B cell (primary cell): ENCODE measurements at regions not wholly inside any gene's neighbourhood (a gene's known extent, or its start where the extent isn't known, plus 50 kb on each side); places are given as distances from the start of the nearest gene placed in this dataset.

ENCODE experiments used
- ATAC-seq: fragments of 200-7000 bp; cut with Tn5 transposase; one replicate; pipeline ENCODE4 v1.10.0; 2021; ENCODE audit warnings: low read depth, mild to moderate bottlenecking, moderate number of reproducible peaks, moderate library complexity
- CTCF ChIA-PET: fragments of 350-600 bp; sonication (Branson Sonifier 250); formaldehyde crosslinking; loops from one replicate; lab custom pipeline; 2021; ENCODE audit warnings: antibody characterized with exemption, inconsistent platforms; lab: Charles Lee
- POLR2A ChIA-PET: fragments of 350-600 bp; sonication (Branson Sonifier 250); formaldehyde crosslinking; loops from one replicate; lab custom pipeline; 2021; ENCODE audit warnings: antibody characterized with exemption; lab: Charles Lee
- DNase-seq: peaks from one replicate; pipeline ENCODE4 v3.0.0; 2013
- H2AFZ ChIP-seq: 2 replicates; pipeline ENCODE4 v1.6.1; 2012; ENCODE audit warnings: mild to moderate bottlenecking, low read depth, low read length; ENCODE audit not compliant: insufficient read depth, poor library complexity, severe bottlenecking
- H3K27ac ChIP-seq, 2 donors: 1 replicate in 1 of 2; 2 replicates in 1 of 2; pipeline ENCODE4 v1.5.1; 2012 to 2013; ENCODE audit warnings: low read length in 2 of 2, mild to moderate bottlenecking in 2 of 2, moderate library complexity in 1 of 2
- H3K27me3 ChIP-seq, 4 experiments: fragments of 200-600 bp in 1 of 4; sonication (generic) in 1 of 4; replicated peaks in 1 of 4; 1 replicate in 2 of 4; 2 replicates in 2 of 4; pipeline versions ENCODE4 v1.6.1 to v1.7.0; 2013 to 2016; ENCODE audit warnings: low read length in 3 of 4, mild to moderate bottlenecking in 2 of 4, mixed read lengths in 1 of 4, moderate library complexity in 1 of 4; ENCODE audit not compliant: insufficient read depth in 4 of 4, control insufficient read depth in 3 of 4; ENCODE audit errors: control extremely low read depth in 1 of 4
- H3K36me3 ChIP-seq, 2 experiments: replicated peaks in 1 of 2; 1 replicate in 1 of 2; 2 replicates in 1 of 2; pipeline versions ENCODE4 v1.6.1 to v1.7.1; 2013; ENCODE audit warnings: low read length in 1 of 2; ENCODE audit not compliant: insufficient read depth in 2 of 2, control insufficient read depth in 1 of 2; ENCODE audit errors: control extremely low read depth in 1 of 2, extremely low read depth in 1 of 2
- H3K4me1 ChIP-seq, 2 donors: fragments of 200-600 bp in 1 of 2; sonication (generic) in 1 of 2; 1 replicate in 1 of 2; 2 replicates in 1 of 2; pipeline versions ENCODE4 v1.5.1 to v1.6.1; 2013 to 2017; ENCODE audit warnings: low read length in 2 of 2; ENCODE audit not compliant: control insufficient read depth in 2 of 2, insufficient read depth in 2 of 2
- H3K4me2 ChIP-seq: replicated peaks from 2 replicates; pipeline ENCODE3; 2012; ENCODE audit warnings: mild to moderate bottlenecking, low read depth, low read length; ENCODE audit not compliant: poor library complexity, severe bottlenecking
- H3K4me3 ChIP-seq, 5 experiments: fragments of 200-600 bp in 1 of 5; sonication (generic) in 1 of 5; 1 replicate in 3 of 5; 2 replicates in 2 of 5; pipeline versions ENCODE4 v1.5.1 to v1.7.0; 2011 to 2016; ENCODE audit warnings: low read length in 4 of 5, mild to moderate bottlenecking in 4 of 5, low read depth in 2 of 5, control low read depth in 1 of 5, moderate library complexity in 1 of 5; ENCODE audit not compliant: insufficient read depth in 1 of 5; ENCODE audit errors: control extremely low read depth in 1 of 5, extremely low read depth in 1 of 5
- H3K79me2 ChIP-seq: fragments of 200-600 bp; sonication (generic); one replicate; pipeline ENCODE4 v1.6.0; 2016; ENCODE audit warnings: low read length; ENCODE audit not compliant: control insufficient read depth, insufficient read depth
- H3K9ac ChIP-seq: fragments of 200-600 bp; sonication (generic); 2 replicates; pipeline ENCODE4 v1.6.1; 2017; ENCODE audit warnings: mild to moderate bottlenecking, low read length, moderate library complexity
- H3K9me3 ChIP-seq, 3 donors: one replicate each; pipeline versions ENCODE4 v1.6.1 to v1.7.1; 2013; ENCODE audit warnings: low read length in 2 of 3; ENCODE audit not compliant: control insufficient read depth in 2 of 3, insufficient read depth in 1 of 3; ENCODE audit errors: control extremely low read depth in 1 of 3
- H4K20me1 ChIP-seq: 2 replicates; pipeline ENCODE4 v1.6.0; 2012; ENCODE audit warnings: mild to moderate bottlenecking, low read length; ENCODE audit not compliant: insufficient read depth, control insufficient read depth, poor library complexity, severe bottlenecking
- H3K27ac Mint-ChIP-seq: one replicate; pipeline ENCODE4 v1.8.0; 2021; ENCODE audit warnings: mixed read lengths
- H3K27me3 Mint-ChIP-seq: one replicate; pipeline ENCODE4 v1.8.0; 2021; ENCODE audit warnings: mixed read lengths
- H3K4me1 Mint-ChIP-seq: one replicate; pipeline ENCODE4 v1.8.0; 2021; ENCODE audit warnings: mixed read lengths
- H3K4me3 Mint-ChIP-seq: one replicate; pipeline ENCODE4 v1.8.0; 2021; ENCODE audit warnings: mixed read lengths
- H3K9me3 Mint-ChIP-seq: one replicate; pipeline ENCODE4 v1.8.0; 2022; ENCODE audit warnings: mixed read lengths; ENCODE audit not compliant: insufficient read depth
- EZH2 ChIP-seq: IDR thresholded peaks from 2 replicates; pipeline ENCODE4 v1.6.1; 2012; ENCODE audit warnings: borderline replicate concordance, low read depth, mild to moderate bottlenecking, moderate library complexity, low read length; ENCODE audit not compliant: insufficient read depth, poor library complexity, severe bottlenecking
- WGBS: methylation state at CpG from one replicate; pipeline ENCODE4 v1.1.5; 2013; ENCODE audit warnings: missing lambda C conversion rate; ENCODE audit not compliant: insufficient coverage; 5-methylcytosine and 5-hydroxymethylcytosine counted together
- intact Hi-C: fragments of 100-400 bp; cut with micrococcal nuclease; formaldehyde crosslinking; loops from one replicate; pipeline ENCODE4 v1.10.0; 2022
- TF ChIP-seq, protein P1 (sequence below): fragments of 200-600 bp; IDR thresholded peaks from one replicate; pipeline ENCODE4 v1.8.0; 2022; ENCODE audit warnings: antibody characterized with exemption, mild to moderate bottlenecking

- Mint-ChIP-seq H3K4me3 (no peak overlapping the region), H3K9me3 (no peaks in the 10 kb centered on the region), H3K27me3 (peaks cover 4% of the 10 kb centered on the region), H3K4me1 (no peaks in the 10 kb centered on the region), H3K27ac (no peak overlapping the region)
- no peak overlapping the region for H3K9ac ChIP-seq
- WGBS, result 92% methylated on average over 3 of the region's 4 CpGs
- no peaks in the 10 kb centered on the region for H3K36me3 ChIP-seq
- DNase-seq (no peak), ATAC-seq (no peak)
- H3K4me3 ChIP-seq, result no peak overlapping the region
- no peaks in the 10 kb centered on the region for H3K79me2 ChIP-seq
- peaks cover 0 to 2% (median 0%) of the 10 kb centered on the region in 4 experiments for H3K27me3 ChIP-seq
- no peaks in the 10 kb centered on the region for H4K20me1 ChIP-seq
- no peaks in the 10 kb centered on the region for H3K4me1 ChIP-seq
- H3K27ac ChIP-seq, result no peak overlapping the region
- H3K4me2 ChIP-seq, result no peak overlapping the region
- no peaks in the 10 kb centered on the region for H3K9me3 ChIP-seq
- H2AFZ ChIP-seq, result no peak overlapping the region
- ChIA-PET POLR2A (no interaction called here), CTCF (no interaction called here)
- intact Hi-C loops, result no loop called here
- TF ChIP-seq EZH2, result no peak
- TF ChIP-seq, protein P1, sequence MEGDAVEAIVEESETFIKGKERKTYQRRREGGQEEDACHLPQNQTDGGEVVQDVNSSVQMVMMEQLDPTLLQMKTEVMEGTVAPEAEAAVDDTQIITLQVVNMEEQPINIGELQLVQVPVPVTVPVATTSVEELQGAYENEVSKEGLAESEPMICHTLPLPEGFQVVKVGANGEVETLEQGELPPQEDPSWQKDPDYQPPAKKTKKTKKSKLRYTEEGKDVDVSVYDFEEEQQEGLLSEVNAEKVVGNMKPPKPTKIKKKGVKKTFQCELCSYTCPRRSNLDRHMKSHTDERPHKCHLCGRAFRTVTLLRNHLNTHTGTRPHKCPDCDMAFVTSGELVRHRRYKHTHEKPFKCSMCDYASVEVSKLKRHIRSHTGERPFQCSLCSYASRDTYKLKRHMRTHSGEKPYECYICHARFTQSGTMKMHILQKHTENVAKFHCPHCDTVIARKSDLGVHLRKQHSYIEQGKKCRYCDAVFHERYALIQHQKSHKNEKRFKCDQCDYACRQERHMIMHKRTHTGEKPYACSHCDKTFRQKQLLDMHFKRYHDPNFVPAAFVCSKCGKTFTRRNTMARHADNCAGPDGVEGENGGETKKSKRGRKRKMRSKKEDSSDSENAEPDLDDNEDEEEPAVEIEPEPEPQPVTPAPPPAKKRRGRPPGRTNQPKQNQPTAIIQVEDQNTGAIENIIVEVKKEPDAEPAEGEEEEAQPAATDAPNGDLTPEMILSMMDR, result no peak
Measured at GRCh38 chr3:152586974-152587373, 248.0 kb upstream of the P2RY1 start.

DNA sequence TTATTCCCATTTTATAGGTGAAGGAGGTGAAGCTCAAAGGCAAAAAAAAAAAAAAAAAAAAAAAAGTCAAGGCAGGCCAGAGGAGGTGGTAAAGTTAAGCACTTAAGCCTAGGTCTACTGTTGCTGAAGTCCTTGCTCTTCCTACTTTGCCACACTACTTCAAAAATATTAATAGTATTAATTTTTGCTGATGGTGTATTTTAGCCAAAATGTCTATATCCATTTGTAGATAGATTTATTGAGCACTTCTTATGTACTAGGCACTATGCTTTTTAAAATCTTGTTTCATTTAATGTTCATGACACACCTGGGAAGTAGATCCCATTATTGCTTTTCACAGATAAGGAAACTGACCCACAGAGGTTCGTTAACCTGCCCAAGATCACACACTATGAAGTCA is 247.1 kb upstream of the P2RY1 start:
- Histone ChIP-seq H2AFZ (no peak overlapping the region), H3K9ac (no peak overlapping the region), H3K27ac (no peak overlapping the region), H4K20me1 (no peaks in the 10 kb centered on the region), H3K79me2 (no peaks in the 10 kb centered on the region), H3K4me3 (no peak overlapping the region), H3K9me3 (no peaks in the 10 kb centered on the region), H3K4me1 (no peaks in the 10 kb centered on the region), H3K27me3 (peaks cover 0 to 2% (median 0%) of the 10 kb centered on the region in 4 experiments), H3K36me3 (no peaks in the 10 kb centered on the region), H3K4me2 (no peak overlapping the region)
- H3K4me1 Mint-ChIP-seq, result no peaks in the 10 kb centered on the region
- ATAC-seq, result no peak
- no peak overlapping the region for H3K27ac Mint-ChIP-seq
- intact Hi-C loops, result no loop called here
- no peak for TF ChIP-seq EZH2
- TF ChIP-seq, protein P1, result no peak
- ChIA-PET POLR2A (no interaction called here), CTCF (no interaction called here)
- H3K9me3 Mint-ChIP-seq, result no peaks in the 10 kb centered on the region
- DNase-seq, result no peak
- H3K27me3 Mint-ChIP-seq, result peaks cover 4% of the 10 kb centered on the region
- no CpG with 5 or more reads among the region's 1 CpG for WGBS
- no peak overlapping the region for H3K4me3 Mint-ChIP-seq
